Limb (tissue), 2 donors: ENCODE measurements at regions not wholly inside any gene's neighbourhood (a gene's known extent, or its start where the extent isn't known, plus 50 kb on each side); places are given as distances from the start of the nearest gene placed in this dataset.
"Not testable (repeated sequence)": the region's sequence is repeated elsewhere in the genome, so short reads cannot be mapped to it uniquely, and the experiment has no call there.

Source experiments
- DNase-seq, 2 donors: peaks; one replicate each; pipeline ENCODE4 v3.0.0-alpha.2; 2016; ENCODE audit errors: extremely low spot score in 2 of 2

DNA sequence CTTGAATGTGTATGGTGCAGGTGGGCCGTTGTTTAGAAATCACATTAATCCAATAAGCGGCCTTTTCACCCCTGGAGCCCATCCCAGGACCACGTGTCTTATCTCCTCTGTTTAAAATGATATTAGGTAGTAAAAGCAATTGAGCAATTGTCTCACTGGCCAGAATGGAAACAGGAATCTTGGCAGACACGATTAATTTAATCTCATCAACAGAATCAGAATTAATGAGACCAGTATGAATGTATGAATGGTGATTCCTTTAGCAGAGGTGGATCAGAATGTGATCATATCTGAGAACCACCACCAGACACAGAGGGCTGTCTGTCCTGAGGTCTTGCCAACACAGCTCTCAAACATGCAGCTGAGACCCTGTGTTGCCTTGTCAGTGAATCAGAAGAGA is 1591.4 kb downstream of the REEP3 start:
- DNase-seq, result no peak

GRCh38 chr10:65123120-65123519 is 1601.9 kb downstream of the REEP3 start:
- DNase-seq, result no peak

- DNase-seq, result no peak
Observed at GRCh38 chr10:65125212-65125611, 1604.0 kb downstream of the REEP3 start.

DNA sequence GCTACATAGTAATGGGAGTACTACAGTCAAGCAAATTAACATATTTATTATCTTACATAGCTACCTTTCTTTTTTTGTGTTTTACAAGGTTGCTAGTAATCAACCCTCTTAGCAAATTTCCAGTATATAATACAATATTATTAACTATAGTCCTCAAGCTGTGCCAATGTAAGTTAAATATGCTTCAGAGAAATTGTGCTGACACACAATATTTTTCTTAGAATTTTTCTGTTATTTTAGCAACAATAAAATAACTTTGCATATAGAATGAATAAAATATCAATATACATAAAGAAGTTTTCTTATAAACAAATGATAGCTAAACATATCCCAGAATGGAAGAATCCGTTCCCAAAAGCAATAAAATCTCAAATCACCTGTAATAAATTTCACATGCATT is 1605.1 kb downstream of the REEP3 start:
- no peak for DNase-seq

- no peak for DNase-seq
Observed at GRCh38 chr10:65128277-65128676, 1607.1 kb downstream of the REEP3 start.

DNA sequence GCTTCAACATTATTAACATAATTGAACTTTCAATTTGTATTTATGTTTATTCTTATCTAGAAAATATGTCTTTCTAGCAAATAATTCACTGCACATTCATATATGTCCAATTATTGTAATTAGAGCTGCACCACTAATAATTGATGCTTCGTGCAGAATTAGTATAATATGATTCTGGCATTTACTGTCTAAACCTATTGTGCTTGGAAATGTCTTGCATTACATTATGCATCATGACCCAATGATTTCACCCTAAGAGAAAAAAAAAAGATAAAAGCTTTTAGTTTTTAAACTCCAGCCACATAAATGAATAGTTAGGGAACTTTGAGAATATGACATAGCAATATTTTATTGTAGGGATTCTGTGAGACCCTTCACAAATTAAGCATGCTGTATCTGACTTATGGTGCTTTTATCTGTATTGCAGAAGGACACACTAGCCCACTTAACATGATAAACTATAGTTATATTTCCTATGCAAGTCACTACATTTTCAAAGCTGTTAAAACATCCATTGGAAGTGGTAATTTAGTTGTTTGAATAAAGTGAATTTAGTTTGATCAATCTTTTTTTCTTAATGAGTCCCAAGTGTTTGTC is 1609.1 kb downstream of the REEP3 start:
- no peak for DNase-seq

- no peak for DNase-seq
Observed at GRCh38 chr10:65133652-65134051, 1612.5 kb downstream of the REEP3 start.

- DNase-seq, result no peak
Observed at GRCh38 chr10:65135508-65135907, 1614.3 kb downstream of the REEP3 start.

- no peak for DNase-seq
Observed at GRCh38 chr10:65142641-65143435, 1621.6 kb downstream of the REEP3 start.

GRCh38 chr10:65143723-65144122 is 1622.5 kb downstream of the REEP3 start:
- DNase-seq, result no peak

DNA sequence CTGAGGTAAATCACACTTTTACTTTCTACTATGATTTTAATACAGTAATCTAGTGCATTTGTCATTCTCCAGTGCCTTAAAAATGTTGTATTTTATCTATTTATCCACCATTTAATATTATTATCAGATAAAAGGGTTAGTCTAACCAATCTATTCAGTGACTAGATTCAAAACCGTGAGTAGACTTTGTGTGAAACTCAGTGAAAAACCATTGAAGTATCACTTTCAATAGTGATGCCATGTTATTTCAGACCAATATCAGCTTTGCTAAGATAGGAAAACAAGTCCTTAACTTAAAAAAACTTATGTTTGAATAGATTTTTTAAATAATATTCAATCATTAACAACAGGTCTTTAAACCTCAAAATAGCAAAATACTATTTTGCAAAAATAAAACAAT is 1628.7 kb downstream of the REEP3 start:
- DNase-seq, result no peak

DNA sequence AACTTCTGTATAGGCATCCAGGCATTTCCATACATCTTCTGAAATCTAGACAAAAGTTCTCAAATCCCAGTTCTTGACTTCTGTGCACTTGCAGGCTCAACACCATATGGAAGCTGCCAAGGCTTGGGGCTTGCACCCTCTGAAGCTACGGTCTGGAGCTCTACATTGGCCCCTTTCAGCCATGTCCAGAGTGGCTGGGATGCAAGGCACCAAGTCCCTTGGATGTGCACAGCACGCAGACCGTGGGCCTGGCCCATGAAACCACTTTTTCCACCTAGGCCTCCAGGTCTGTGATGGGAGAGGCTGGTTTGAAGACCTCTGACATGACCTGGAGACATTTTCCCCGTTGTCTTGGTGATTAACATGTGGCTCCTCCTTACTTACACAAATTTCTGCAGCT is 1645.1 kb downstream of the REEP3 start:
- DNase-seq, result no peak

DNA sequence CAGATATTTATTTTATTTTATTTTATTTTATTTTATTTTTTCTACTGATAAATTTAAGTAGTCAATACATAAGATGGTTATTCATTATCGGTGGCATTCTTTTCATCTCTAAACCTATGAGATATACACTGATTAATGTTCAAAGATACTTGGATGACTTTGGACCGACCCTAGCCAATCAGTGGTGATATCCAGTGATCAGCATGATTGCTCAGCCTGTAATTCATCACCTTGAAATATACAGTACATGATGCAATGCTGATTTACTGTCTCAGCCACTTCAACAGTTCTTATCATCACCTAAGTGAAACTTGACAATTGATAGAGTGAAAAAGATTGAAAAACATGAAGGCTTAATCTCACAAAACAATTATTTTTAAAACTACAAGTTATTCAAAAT is 1651.0 kb downstream of the REEP3 start:
- DNase-seq, result no peak

- DNase-seq, result no peak
Observed at GRCh38 chr10:65176994-65177393, 1655.8 kb downstream of the REEP3 start.

GRCh38 chr10:65183236-65183635 is 1662.0 kb downstream of the REEP3 start:
- DNase-seq, result no peak

- DNase-seq, result not testable (repeated sequence)
Observed at GRCh38 chr10:65186668-65187067, 1665.5 kb downstream of the REEP3 start.

DNA sequence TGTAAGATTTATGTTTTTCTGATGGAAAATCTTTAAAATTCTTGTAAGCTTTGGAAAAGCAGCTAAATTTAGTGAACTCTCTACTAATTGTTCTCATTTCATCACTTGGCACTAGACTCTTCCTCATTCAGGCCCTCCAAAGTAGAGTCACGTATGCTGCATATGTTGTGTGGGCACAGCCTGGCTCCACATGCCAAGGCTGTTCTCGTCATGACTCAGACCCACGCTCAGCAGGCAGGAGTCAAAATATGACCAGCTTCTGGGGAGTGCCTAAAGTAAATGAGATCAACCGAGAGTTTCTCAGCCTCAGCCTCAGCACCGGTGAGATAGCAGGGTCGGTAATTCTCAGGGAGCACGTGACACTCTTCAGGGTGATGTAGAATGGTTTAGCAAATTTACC is 1672.9 kb downstream of the REEP3 start:
- DNase-seq, result no peak

DNA sequence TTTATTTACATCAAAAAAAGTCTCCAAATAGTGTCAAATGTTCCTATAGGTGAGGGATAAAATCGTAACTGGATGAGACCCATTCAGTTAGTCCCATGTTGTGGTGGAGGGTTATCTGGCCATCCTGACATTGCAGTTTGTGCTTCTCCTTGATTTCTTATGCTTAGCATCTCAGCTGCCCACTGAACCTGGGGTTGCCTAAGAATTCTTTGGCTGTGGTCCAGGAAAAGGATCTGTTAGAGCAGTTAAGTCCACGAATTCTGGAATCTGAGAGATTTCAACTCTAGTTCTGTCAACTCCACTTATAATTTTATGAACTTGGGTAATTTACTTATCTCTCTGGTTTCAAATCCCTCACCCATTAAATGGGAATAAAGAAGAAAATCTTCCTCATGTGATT is 1673.4 kb downstream of the REEP3 start:
- no peak for DNase-seq

- DNase-seq, result no peak
Observed at GRCh38 chr10:65196111-65196510, 1674.9 kb downstream of the REEP3 start.

- no peak for DNase-seq
Observed at GRCh38 chr10:65197935-65198334, 1676.7 kb downstream of the REEP3 start.

GRCh38 chr10:65201491-65201890 is 1680.3 kb downstream of the REEP3 start:
- DNase-seq, result no peak

DNA sequence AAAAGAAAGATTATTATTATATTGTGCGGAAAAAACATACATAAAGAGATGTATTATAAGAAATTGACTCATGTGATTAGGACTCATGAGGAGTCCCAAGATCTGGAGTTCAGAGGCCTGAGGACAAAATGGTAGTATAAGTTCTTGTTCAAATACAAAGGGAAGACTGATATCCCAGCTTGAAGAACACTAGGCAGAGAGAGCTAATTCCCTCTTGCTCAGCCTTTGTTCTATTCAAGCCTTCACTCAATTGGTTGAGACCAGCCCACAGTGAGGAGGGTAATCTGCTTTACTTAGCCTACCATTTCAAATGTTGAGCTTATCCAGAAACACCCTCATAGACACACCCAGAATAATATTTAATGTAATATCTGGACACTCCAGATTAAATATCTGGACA is 1683.8 kb downstream of the REEP3 start:
- no peak for DNase-seq

GRCh38 chr10:65213170-65213569 is 1692.0 kb downstream of the REEP3 start:
- DNase-seq, result no peak
